H1 (cell line): ENCODE measurements at regions not wholly inside any gene's neighbourhood (a gene's known extent, or its start where the extent isn't known, plus 50 kb on each side); places are given as distances from the start of the nearest gene placed in this dataset.

Source experiments
- CHD2 ChIP-seq: IDR thresholded peaks from 2 replicates; pipeline ENCODE4 v1.6.1; 2012; ENCODE audit warnings: low read length, improper control_type of control experiment
- CTCF ChIP-seq, 3 experiments: IDR thresholded peaks; 1 replicate in 2 of 3; 2 replicates in 1 of 3; pipeline versions ENCODE4 v1.5.1 to v1.6.1; 2011; ENCODE audit warnings: low read length in 3 of 3, mild to moderate bottlenecking in 3 of 3, inconsistent platforms in 2 of 3, low read depth in 1 of 3, moderate library complexity in 1 of 3; ENCODE audit not compliant: insufficient read depth in 1 of 3; ENCODE audit errors: control extremely low read depth in 1 of 3
- POLR2A ChIP-seq, 2 experiments: IDR thresholded peaks; 1 replicate in 1 of 2; 2 replicates in 1 of 2; pipeline ENCODE4 v1.6.1; 2011; ENCODE audit warnings: low read depth in 2 of 2, low read length in 2 of 2, mild to moderate bottlenecking in 2 of 2; ENCODE audit errors: control extremely low read depth in 1 of 2
- RXRA ChIP-seq: IDR thresholded peaks from 2 replicates; pipeline ENCODE4 v1.6.1; 2011; ENCODE audit warnings: low read depth, mild to moderate bottlenecking, low read length, moderate library complexity; ENCODE audit not compliant: insufficient read depth
- SP2 ChIP-seq: IDR thresholded peaks from 2 replicates; pipeline ENCODE4 v1.6.1; 2012; ENCODE audit warnings: mild to moderate bottlenecking, low read length, inconsistent platforms
- TCF12 ChIP-seq: IDR thresholded peaks from 2 replicates; pipeline ENCODE4 v1.6.1; 2011; ENCODE audit warnings: low read depth, mild to moderate bottlenecking, low read length
- TEAD4 ChIP-seq: IDR thresholded peaks from 2 replicates; pipeline ENCODE4 v1.6.1; 2012; ENCODE audit warnings: low read depth, low read length, inconsistent platforms, mixed read lengths
- TF ChIP-seq, protein P1 (sequence below): fragments of 300-600 bp; sonication (generic); IDR thresholded peaks from 2 replicates; pipeline ENCODE4 v1.7.1; 2012; ENCODE audit warnings: low read length, moderate library complexity, mild to moderate bottlenecking, inconsistent platforms; ENCODE audit not compliant: insufficient replicate concordance
- TF ChIP-seq, protein P2 (sequence below): IDR thresholded peaks from 2 replicates; pipeline ENCODE4 v1.6.1; 2012; ENCODE audit warnings: inconsistent platforms

- TF ChIP-seq, protein P1, sequence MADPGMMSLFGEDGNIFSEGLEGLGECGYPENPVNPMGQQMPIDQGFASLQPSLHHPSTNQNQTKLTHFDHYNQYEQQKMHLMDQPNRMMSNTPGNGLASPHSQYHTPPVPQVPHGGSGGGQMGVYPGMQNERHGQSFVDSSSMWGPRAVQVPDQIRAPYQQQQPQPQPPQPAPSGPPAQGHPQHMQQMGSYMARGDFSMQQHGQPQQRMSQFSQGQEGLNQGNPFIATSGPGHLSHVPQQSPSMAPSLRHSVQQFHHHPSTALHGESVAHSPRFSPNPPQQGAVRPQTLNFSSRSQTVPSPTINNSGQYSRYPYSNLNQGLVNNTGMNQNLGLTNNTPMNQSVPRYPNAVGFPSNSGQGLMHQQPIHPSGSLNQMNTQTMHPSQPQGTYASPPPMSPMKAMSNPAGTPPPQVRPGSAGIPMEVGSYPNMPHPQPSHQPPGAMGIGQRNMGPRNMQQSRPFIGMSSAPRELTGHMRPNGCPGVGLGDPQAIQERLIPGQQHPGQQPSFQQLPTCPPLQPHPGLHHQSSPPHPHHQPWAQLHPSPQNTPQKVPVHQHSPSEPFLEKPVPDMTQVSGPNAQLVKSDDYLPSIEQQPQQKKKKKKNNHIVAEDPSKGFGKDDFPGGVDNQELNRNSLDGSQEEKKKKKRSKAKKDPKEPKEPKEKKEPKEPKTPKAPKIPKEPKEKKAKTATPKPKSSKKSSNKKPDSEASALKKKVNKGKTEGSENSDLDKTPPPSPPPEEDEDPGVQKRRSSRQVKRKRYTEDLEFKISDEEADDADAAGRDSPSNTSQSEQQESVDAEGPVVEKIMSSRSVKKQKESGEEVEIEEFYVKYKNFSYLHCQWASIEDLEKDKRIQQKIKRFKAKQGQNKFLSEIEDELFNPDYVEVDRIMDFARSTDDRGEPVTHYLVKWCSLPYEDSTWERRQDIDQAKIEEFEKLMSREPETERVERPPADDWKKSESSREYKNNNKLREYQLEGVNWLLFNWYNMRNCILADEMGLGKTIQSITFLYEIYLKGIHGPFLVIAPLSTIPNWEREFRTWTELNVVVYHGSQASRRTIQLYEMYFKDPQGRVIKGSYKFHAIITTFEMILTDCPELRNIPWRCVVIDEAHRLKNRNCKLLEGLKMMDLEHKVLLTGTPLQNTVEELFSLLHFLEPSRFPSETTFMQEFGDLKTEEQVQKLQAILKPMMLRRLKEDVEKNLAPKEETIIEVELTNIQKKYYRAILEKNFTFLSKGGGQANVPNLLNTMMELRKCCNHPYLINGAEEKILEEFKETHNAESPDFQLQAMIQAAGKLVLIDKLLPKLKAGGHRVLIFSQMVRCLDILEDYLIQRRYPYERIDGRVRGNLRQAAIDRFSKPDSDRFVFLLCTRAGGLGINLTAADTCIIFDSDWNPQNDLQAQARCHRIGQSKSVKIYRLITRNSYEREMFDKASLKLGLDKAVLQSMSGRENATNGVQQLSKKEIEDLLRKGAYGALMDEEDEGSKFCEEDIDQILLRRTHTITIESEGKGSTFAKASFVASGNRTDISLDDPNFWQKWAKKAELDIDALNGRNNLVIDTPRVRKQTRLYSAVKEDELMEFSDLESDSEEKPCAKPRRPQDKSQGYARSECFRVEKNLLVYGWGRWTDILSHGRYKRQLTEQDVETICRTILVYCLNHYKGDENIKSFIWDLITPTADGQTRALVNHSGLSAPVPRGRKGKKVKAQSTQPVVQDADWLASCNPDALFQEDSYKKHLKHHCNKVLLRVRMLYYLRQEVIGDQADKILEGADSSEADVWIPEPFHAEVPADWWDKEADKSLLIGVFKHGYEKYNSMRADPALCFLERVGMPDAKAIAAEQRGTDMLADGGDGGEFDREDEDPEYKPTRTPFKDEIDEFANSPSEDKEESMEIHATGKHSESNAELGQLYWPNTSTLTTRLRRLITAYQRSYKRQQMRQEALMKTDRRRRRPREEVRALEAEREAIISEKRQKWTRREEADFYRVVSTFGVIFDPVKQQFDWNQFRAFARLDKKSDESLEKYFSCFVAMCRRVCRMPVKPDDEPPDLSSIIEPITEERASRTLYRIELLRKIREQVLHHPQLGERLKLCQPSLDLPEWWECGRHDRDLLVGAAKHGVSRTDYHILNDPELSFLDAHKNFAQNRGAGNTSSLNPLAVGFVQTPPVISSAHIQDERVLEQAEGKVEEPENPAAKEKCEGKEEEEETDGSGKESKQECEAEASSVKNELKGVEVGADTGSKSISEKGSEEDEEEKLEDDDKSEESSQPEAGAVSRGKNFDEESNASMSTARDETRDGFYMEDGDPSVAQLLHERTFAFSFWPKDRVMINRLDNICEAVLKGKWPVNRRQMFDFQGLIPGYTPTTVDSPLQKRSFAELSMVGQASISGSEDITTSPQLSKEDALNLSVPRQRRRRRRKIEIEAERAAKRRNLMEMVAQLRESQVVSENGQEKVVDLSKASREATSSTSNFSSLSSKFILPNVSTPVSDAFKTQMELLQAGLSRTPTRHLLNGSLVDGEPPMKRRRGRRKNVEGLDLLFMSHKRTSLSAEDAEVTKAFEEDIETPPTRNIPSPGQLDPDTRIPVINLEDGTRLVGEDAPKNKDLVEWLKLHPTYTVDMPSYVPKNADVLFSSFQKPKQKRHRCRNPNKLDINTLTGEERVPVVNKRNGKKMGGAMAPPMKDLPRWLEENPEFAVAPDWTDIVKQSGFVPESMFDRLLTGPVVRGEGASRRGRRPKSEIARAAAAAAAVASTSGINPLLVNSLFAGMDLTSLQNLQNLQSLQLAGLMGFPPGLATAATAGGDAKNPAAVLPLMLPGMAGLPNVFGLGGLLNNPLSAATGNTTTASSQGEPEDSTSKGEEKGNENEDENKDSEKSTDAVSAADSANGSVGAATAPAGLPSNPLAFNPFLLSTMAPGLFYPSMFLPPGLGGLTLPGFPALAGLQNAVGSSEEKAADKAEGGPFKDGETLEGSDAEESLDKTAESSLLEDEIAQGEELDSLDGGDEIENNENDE: no peak
- TF ChIP-seq TCF12: no peak
- TF ChIP-seq CHD2: no peak
- TF ChIP-seq RXRA: no peak
- no peak for TF ChIP-seq CTCF (IDR thresholded peaks at IDR 0.05; ENCODE audit: control extremely low read depth in 1 of 3, insufficient read depth in 1 of 3, low read depth in 1 of 3, low read length in 3 of 3)
- TF ChIP-seq, protein P2, sequence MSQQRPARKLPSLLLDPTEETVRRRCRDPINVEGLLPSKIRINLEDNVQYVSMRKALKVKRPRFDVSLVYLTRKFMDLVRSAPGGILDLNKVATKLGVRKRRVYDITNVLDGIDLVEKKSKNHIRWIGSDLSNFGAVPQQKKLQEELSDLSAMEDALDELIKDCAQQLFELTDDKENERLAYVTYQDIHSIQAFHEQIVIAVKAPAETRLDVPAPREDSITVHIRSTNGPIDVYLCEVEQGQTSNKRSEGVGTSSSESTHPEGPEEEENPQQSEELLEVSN: no peak
- TF ChIP-seq SP2: no peak
- TF ChIP-seq POLR2A (IDR thresholded peaks at IDR 0.05; ENCODE audit: control extremely low read depth in 1 of 2, low read depth in 2 of 2, low read length in 2 of 2): no peak
- no peak for TF ChIP-seq TEAD4
Measured at GRCh38 chr1:102693345-102693744, 415.0 kb downstream of the COL11A1 start (continued).
